ENCODE measurements at regions not wholly inside any gene's neighbourhood (a gene's known extent, or its start where the extent isn't known, plus 50 kb on each side); places are given as distances from the start of the nearest gene placed in this dataset.

DNA sequence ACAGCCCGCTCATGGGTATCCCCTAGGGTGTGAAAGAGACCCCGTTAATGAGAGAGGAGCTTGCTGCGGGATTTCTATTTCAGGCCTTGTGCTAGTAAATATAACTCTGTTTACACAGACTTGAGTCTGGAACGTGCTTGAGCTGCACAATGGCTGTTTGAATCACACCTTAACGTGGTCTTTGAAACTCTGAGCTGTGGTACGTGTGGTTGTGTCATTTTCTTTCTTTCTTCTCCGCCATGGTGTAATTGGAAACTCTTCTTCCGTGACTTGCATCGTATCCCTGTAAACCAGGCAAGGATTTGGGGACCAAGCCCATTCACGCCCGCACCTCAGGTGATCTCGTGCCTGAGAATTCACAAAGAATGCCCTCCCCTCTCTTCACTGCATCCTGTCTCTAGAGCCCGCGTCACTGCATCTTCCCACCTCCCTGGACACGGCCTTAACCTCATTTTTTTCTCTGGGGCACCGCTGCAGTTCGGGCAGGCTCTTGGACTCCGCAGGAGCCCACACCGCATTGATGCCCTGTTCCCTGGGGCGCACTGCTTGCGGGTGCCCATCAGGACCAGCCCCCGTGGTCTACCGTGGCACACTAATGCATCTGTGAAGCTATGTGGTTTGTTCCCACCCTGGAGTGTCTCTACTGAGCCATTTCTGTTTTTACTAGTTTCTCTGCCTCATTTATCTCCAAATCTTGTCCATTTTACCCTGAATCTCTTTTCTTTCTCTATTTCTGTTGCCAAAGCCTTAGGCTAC, 78.4 kb upstream of the PARP11 start:
- Histone ChIP-seq H3K79me2 (ENCODE audit: control insufficient read depth, insufficient read depth, low read length) (no peaks in the 10 kb centered on the region), H3K9ac (ENCODE audit: control insufficient read depth, insufficient read depth, low read length) (no peak overlapping the region), H2AFZ (ENCODE audit: control insufficient read depth, low read depth, low read length) (no peak overlapping the region), H3K4me1 (ENCODE audit: control insufficient read depth, insufficient read depth, low read length) (no peaks in the 10 kb centered on the region), H3K27me3 (replicated peaks in 1 of 2; ENCODE audit: control insufficient read depth in 2 of 2, insufficient read depth in 2 of 2, low read length in 1 of 2) (no peaks in the 10 kb centered on the region; a peak in 1 of 4 replicates), H4K20me1 (ENCODE audit: control insufficient read depth, insufficient read depth) (no peaks in the 10 kb centered on the region), H3K9me3 (replicated peaks; ENCODE audit: control insufficient read depth, insufficient read depth, low read length) (no peaks in the 10 kb centered on the region), H3K4me2 (ENCODE audit: control insufficient read depth, insufficient read depth) (no peak overlapping the region), H3K27ac (ENCODE audit: control insufficient read depth, insufficient read depth) (no peak overlapping the region), H3K4me3 (no peak overlapping the region), H3K36me3 (ENCODE audit: control insufficient read depth in 2 of 2, insufficient read depth in 2 of 2, low read length in 1 of 2) (no peaks in the 10 kb centered on the region)
- BruUV-seq (replicated peaks), result no TSS peak
- DNase-seq (ENCODE audit: low read depth, low spot score), result no peak
- ATAC-seq, result no peak
- SMC1A ChIA-PET (ENCODE audit: uncharacterized antibody, unreplicated experiment), result no interaction called here
- in situ Hi-C loops (cut with MboI), result no loop called here
- CTCF ChIA-PET, result no interaction called here
- WGBS (ENCODE audit: insufficient coverage, insufficient replicate concordance, low lambda C conversion rate, missing lambda C conversion rate), result 58% methylated on average over 22 of the region's 23 CpGs
- no peak for FAIRE-seq
- intact Hi-C loops (cut with micrococcal nuclease; ENCODE audit: unreplicated experiment), result no loop called here
- POLR2A ChIA-PET, result no interaction called here
- TF ChIP-seq PML (IDR thresholded peaks at IDR 0.05; ENCODE audit: low read length) (no peak), SIN3A (IDR thresholded peaks at IDR 0.05; ENCODE audit: low read depth, low read length) (no peak), ZBED1 (IDR thresholded peaks at IDR 0.05; ENCODE audit: borderline replicate concordance) (no peak), RB1 (IDR thresholded peaks at IDR 0.05; ENCODE audit: borderline replicate concordance) (no peak), RBBP5 (conservative IDR thresholded peaks at IDR 0.05) (no peak), NFYA (IDR thresholded peaks at IDR 0.05; ENCODE audit: borderline replicate concordance, low read depth, low read length) (no peak), CHD2 (IDR thresholded peaks at IDR 0.05; ENCODE audit: borderline replicate concordance, low read depth, low read length) (no peak), ZNF207 (IDR thresholded peaks at IDR 0.05; ENCODE audit: borderline replicate concordance) (no peak), MTA2 (IDR thresholded peaks at IDR 0.05; ENCODE audit: low read depth) (no peak), HDAC2 (IDR thresholded peaks at IDR 0.05) (no peak), SMAD5 (IDR thresholded peaks at IDR 0.05; ENCODE audit: low read depth) (no peak), RFX5 (IDR thresholded peaks at IDR 0.05; ENCODE audit: low read depth, low read length) (no peak), WRNIP1 (IDR thresholded peaks at IDR 0.05; ENCODE audit: borderline replicate concordance, low read depth, low read length) (no peak), IKZF1 (conservative IDR thresholded peaks at IDR 0.05) (no peak), ZNF24 (IDR thresholded peaks at IDR 0.05) (no peak)
- TF ChIP-seq, protein P1, sequence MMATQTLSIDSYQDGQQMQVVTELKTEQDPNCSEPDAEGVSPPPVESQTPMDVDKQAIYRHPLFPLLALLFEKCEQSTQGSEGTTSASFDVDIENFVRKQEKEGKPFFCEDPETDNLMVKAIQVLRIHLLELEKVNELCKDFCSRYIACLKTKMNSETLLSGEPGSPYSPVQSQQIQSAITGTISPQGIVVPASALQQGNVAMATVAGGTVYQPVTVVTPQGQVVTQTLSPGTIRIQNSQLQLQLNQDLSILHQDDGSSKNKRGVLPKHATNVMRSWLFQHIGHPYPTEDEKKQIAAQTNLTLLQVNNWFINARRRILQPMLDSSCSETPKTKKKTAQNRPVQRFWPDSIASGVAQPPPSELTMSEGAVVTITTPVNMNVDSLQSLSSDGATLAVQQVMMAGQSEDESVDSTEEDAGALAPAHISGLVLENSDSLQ (IDR thresholded peaks at IDR 0.05), result no peak
- RAD21 ChIA-PET (ENCODE audit: unreplicated experiment), result no interaction called here
